GM18868 (cell line): ENCODE measurements at regions not wholly inside any gene's neighbourhood (a gene's known extent, or its start where the extent isn't known, plus 50 kb on each side); places are given as distances from the start of the nearest gene placed in this dataset.
A peak's percentile ranks its signal among the peaks of the same experiment; 100 is the strongest.
"Not testable (repeated sequence)": the region's sequence is repeated elsewhere in the genome, so short reads cannot be mapped to it uniquely, and the experiment has no call there.

Experiments
- ATAC-seq: cut with Tn5 transposase; IDR thresholded peaks from one replicate; pipeline ENCODE4 v1.9.1; 2021; ENCODE audit warnings: mild to moderate bottlenecking, moderate library complexity; ENCODE audit not compliant: unreplicated experiment

DNA sequence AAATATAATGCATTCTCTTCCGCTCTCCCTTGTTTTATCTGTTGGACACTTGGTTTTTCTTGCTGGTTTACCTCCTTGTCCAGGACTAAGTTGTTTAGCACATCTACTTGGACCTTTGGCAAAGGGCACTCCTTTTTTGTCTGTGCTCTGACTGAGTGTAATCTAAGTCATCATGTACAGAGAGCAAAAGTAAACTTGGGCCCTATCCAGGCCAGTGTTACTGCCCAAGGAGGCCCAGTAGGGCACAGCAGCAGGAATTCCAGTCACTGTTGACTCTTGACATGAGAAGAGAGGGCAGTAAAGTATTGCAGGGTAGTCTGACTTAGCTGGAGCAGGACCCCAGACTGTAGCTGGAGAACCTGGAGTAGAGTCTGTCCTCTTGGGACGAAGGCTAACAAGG, 445.5 kb downstream of the ZIC3 start:
- no peak for ATAC-seq

DNA sequence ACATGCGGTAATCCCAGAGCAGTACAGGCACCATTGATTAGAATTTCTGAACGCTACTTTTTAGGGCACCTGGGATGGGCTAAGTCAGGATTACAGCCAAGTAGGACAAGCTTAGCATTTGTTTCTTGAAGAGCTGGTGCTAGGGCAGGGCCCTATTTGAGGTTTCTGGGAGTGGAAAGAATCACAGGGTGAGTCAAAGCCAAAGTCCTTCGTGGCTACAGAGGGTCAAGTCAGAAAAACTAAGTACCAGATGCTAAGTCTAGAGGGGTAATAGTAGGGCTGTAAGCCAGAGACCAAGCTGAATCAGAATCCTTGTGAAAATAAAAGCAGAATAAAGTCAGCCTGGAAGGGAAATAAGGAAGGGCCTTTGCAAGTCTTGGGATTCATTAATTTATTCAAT, 448.6 kb downstream of the ZIC3 start:
- ATAC-seq, result no peak

DNA sequence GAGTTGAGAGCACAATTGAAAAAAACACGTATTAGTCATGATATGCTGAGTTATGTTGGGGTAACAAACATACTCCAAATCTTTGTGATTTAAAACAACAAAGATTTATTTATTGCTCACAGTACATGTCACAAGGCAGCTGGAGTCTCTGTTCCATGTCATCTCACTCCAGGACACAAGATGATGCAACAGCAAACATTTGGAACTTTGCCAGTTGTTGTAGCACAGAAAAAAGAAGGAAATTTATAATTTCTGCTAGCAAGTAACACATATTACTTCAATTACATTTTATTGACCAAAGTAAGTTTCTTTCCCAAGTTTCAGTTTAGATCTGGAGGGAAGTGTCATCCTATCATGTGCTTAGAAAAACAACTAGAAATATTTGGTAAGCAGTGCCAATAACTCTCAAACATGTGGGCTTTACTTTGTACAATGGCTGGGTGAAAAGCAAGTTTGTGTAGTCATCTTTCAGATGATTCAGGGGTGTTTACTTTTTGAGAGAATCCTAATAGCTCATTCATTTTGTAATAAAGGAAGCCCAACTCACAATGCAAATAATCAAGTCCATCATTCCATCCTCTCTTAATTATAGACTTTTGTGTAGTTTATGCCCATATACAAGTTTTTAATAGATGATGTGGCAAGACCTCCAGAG, 452.3 kb downstream of the ZIC3 start:
- no peak for ATAC-seq

DNA sequence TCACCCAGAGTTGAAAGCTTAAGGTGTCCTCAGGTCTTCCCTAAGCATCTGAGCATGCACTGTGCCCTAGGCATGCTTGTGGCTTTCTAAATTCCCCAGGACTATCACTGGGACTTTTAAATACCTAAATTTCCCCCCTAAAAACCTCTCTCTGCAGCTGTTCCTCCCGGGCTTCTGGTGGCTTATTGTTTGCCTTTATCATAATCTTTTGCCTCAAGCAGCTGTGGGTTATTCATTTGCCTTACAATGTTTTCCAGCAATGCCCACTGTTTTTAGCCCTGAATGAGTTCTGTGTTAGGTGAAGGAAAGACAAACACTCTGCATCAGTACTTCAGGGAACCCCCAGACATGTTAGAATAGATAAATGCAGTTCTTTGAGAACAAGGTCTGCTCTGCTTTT, 455.0 kb downstream of the ZIC3 start:
- no peak for ATAC-seq

DNA sequence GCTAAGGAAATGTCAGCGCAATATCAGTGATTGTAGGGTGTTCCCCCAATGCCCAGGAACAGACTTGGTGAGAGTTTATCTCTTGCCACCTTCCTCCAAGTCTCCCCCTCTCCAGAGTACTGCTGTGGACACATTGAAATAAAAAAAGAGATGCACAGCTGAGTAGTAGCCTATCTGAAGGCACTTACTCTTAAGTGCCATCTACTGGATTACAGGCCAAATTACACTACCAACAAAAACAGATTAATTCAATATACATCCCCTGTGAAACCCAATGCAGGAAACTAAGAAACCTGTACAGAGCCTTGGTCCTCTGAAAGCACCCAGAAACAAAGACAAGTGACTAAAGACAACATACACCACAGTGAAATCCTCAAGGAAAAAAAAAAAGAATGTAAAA, 460.3 kb downstream of the ZIC3 start:
- ATAC-seq, result peak; percentile 89

DNA sequence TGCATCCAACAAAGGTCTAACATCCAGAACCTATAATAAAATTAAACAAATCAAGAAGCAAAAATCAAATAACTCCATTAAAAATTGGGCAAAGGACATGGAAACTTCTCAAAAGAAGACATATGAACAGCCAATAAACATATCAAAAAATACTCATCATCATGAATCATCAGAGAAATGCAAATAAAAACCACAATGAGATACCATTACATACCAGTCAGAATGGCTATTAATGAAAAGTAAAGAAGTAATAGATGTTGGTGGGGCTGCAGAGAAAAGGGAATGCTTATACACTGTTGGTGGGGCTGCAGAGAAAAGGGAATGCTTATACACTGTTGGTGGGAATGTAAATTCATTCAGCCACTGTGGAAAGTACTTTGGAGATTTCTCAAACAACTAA, 465.8 kb downstream of the ZIC3 start:
- no peak for ATAC-seq

DNA sequence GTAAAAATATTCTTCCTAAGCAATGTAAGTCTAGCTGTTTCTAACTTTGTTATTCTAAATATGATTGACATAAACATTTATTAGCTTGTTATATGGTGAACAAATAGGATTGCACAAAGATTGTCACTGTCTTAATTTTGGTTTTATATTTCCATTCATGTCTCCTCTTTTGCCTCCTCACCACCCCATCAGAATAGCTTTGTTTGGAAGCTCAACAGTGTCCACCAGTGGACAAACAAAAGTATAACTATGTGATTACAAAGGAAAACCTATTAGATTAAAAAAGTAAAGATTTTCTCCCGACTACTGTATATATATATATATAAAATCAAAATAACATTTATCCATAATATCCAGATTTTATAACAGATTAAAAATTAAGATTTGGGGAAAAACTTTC, 468.2 kb downstream of the ZIC3 start:
- ATAC-seq, result no peak

DNA sequence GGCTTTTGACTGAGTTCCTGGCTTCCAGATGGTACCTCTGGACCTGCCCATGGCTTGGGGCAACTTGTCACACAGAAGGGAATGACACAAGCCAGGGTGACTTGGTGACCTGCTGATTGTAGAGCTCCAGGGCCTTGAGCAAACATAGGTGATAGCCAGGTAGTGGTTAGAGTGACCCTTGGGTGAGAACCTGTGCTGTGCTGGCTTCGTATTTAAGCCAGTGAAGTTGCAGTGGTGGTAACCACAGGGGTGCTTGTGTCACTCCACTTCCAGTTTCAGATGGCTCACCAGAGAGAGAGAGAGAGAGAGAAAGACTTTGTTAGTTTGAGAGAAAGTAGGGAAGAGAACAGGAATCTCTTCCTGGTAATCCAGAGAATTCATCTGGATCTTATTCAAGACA, 471.6 kb downstream of the ZIC3 start:
- ATAC-seq, result no peak

DNA sequence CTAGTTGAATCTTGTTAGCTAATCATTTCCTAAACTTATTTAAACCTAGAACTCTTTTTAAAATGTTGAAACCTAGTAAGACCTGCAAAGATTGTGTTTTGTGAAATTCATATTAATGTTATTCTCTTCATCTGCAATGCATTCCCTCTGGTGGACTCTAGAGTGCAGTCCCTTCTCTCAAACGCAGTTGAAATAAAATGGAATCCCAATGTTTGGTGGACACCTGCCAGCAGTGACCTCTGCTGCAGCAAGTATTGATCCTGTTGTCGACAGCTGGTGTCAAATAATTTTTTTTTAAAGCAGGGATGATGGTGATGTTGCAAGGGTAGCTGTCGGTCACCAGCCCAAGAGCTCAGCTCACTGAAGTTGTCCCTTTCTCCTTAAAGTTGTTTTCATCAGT, 492.0 kb downstream of the ZIC3 start:
- no peak for ATAC-seq

DNA sequence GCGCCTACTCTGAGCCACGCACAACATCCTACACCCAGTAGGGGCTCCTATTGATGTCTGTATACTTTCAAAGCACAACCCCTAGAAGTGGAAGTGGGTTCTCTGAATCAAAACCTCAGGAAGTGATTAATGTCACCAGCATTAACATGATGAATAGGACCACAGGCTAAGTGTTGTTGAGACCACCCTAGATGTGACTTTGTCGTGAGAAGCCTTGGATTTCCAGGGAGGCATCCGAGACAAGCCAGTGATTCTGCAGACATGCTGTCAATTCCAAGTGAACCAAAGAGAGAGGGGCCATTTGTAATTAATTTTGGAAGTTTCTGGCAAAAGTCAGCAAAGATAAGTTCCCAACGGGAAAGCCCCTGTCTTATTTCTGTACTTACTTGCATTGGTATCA, 493.0 kb downstream of the ZIC3 start:
- ATAC-seq, result no peak

DNA sequence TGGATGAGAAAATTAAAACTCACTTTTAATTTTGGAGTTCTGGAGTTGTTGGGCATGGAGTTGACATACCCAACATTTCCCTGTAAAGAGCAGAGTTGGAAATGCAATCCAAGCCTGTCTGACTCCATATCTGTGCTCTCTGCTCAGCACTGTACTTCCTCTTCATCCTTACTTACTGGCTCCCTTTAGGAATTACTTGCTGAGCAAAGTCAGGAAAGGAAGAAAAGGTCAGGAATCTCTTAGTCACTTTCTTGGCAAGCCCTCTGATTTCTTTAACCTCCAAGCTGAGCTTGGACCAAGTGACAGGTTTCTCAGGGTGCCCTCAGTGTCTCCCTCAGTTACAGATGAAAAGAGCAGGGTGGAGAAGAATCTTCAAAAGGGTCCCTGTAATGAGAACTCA, 501.5 kb downstream of the ZIC3 start:
- no peak for ATAC-seq

DNA sequence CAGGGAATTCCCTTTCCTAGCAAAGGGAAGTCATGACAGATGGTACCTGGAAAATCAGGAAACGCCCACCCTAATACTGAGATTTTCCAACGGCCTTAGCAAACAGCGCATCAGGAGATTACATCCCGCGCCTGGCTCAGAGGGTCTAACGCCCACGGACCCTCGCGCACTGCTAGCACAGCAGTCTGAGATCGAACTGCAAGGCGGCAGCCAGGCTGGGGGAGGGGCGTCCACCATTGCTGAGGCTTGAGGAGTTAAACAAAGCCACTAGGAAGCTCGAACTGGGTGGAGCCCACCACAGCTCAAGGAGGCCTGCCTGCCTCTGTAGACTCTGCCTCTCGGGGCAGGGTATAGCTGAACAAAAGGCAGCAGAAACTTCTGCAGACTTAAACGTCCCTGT, 507.7 kb downstream of the ZIC3 start:
- no peak for ATAC-seq

DNA sequence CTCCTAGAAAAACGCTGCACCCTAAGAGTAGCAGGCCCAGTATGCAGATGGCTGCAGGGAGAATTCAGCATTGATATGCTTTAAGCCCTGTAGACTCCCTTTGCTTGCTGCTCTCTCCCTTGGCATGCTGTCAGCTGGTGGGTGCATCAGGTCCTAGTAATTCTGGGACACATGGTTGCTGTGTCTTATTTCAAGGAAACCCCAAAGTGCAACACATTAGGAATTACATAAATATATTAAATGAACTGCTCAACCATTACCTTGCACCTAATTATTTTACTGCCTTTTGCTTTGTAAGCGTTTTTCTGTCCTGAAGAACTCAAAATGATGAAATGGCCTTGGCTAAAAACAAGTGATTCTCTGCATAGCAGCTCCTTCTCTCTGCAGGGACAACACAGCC, 516.3 kb downstream of the ZIC3 start:
- ATAC-seq, result no peak

DNA sequence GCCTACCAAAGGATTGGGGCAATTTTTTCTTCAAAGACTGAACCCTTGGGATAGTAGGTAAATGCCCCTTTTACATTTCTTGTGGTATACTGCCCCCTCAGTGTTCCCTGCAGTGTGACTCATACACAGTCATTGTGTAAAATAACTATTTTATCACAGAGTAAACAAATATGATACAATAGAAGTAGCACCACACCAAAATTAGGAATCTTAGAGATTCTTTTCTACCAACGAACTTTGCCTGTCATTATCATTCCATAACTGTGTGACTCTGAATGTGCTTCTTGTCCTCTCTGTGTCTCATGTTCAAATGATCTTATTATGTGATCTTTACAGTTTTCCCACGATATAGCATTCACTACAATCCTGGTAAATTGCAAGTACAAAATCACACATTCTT, 517.0 kb downstream of the ZIC3 start:
- no peak for ATAC-seq

DNA sequence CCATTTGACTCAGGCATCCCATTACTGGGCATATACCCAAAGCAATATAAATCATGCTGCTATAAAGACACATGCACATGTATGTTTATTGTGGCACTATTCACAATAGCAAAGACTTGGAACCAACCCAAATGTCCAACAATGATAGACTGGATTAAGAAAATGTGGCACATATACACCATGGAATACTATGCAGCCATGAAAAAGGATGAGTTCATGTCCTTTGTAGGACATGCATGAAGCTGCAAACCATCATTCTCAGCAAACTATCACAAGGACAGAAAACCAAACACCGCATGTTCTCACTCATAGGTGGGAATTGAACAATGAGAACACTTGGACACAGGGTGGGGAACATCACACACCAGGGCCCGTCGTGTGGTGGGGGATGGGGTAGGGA, 545.0 kb downstream of the ZIC3 start:
- ATAC-seq, result not testable (repeated sequence)

DNA sequence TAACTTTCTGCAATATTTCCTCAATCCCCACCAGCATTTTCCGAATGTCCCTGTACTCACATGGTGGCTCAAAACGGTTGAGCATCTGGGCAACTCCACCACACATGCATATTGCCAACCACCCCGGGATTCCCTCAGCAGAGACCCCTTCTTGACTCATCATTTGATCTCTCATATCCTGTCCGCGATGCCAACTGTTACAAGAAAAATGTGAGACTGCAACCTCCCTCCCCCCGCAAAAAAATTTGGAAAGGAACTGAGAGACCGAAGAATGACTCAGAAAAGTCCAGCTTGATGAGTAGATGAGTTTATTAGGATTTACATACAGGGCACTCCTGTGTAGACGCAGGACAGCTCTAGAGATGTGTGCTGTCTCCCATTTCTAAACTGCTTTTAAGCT, 561.4 kb downstream of the ZIC3 start:
- no peak for ATAC-seq

DNA sequence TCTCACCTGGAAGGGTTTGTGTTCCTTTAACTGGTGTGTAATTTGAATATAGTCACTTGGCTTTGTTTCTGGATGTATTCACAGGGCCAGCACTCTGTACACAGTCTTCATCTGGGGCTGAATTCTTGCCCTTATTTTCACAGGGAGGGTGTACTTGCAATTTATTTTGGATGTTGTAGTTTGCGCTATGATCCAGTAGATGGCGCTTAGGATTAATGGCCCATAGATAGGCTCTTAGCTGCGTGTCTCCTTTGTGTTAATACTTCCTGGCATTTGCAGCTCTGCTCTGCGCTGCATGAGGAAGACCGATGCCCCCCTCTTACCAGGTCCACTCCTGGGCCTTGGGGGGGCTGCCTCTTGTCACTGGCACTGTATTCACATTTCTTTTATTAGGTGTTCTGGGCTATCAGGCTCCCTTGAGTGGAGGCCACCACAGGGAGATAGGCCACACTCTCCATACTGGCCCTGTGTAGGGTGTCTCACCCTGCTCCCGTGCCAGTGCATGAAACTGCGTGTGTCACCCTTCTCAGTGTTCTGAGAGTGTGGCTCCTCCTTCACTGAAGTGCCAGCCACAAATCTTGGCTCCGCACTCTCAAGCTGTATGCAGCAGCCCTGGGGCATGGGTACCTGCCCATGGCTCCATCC, 562.2 kb downstream of the ZIC3 start:
- ATAC-seq, result peak; percentile 94

DNA sequence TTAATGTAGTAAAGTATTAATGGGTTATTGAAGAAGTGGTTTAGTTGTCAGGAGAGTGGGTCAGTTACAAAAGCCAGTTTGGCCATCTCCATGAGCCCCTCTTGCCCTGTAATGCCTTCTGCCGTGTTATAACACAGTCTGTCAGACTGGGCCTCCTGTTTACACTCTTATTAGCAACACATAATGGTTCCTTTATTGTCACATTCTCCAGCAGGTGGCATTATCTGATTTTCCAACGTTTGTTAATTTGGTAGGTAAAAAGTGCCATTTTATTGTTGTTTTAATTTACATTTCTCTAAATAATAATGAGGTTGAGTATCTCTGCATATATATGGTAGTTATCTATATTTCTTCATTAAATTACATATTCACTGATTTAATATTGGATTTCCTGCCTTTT, 560.8 kb downstream of the FGF13 start:
- no peak for ATAC-seq

DNA sequence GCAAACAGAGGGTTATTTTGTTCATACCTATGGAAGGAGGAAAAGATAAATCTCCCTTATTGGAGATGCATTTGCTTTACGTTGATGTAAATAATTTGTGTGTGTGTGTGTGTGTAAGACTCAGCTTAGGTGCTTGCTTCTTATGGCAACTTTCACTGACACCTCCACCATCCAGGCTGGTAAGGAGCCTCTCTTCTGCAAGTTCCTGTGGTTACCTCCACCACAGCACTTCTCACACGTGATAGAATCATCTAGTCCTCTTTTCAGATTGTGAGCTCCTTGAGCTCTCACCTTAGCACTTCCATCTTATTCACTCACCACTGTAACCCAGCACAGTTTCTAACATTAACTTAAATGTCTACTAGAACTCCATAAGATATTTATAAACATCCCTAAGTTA, 553.7 kb downstream of the FGF13 start:
- ATAC-seq, result no peak

DNA sequence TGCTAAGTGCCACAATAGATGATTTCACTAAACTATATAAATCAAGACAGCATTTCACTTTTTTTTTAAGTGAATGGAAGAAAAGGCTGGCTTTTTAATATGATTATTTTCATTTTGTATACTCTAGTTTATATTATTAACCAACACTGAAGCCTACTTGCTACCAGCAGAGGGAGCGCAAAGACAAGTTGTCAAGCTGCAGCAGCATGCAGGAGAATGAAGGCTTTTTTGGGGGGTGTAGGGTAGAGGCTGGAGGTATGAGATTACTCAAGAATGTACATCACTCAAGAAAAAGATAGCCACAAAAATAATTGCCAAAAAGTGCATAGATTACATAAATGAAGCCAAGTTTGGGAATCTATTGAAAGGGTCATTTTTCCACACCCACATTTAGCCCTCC, 519.5 kb downstream of the FGF13 start:
- peak; percentile 66 for ATAC-seq

DNA sequence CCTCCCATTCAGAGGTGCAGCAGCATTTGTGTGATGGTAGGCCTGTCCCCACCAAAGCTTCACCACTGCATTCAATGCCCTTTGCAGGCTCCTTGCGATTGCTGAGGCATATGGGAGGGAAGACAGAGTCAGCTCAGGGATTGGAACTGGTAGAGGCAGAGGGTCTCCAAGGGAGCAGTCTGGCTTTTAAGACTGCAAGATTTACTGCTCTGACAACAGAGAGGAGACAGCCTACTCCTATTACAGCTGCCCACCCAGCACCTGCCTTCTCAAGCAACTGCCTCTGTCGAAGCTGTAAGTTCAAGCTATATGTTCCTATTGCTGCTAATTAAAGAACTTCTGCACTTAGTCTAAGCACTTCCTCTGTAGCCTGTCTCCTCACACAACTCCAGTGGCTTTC, 481.8 kb downstream of the FGF13 start:
- ATAC-seq, result no peak

DNA sequence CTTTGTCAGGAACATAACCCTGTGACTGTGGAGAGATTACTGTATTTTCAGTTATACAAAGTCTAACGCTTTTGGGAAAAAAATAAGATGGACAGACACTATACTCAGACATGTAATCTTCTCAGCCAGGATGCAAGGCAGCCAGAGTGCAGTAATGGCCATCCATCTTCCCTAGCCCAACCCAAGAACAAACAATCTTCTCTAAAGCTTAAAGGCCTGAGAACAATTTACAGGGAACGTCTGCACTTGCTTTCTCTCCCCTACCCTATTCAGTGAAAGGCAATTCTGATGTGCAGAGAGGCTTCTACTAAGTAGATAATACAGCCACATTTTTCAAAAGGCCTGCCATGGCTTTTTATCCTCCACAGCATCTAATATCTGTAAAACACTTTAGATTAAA, 471.3 kb downstream of the FGF13 start:
- no peak for ATAC-seq

DNA sequence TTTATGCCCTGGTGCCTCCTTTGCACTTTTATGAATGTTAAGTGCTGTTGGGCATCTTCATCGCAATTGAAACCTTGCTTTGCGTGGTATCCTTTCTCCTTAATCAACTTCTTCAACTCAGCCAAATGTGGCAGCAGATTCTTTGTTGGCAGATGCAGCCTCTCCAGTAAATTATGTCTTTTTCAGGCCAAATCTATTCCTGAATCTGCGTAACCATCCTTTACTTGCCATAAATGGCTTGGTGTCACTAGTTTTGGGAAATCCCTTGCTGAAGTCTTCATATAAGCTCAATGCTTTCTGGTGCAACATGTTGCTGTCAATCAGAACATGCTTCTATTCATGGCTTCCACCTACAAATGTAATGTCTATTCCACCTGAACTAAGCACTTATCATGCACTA, 457.5 kb downstream of the FGF13 start:
- no peak for ATAC-seq
